ENCODE measurements at regions not wholly inside any gene's neighbourhood (a gene's known extent, or its start where the extent isn't known, plus 50 kb on each side); places are given as distances from the start of the nearest gene placed in this dataset.
A peak's percentile ranks its signal among the peaks of the same experiment; 100 is the strongest.

GRCh38 chr4:123260653-123261052 is 135.9 kb upstream of the SPRY1 start:
- TF ChIP-seq CTCF (IDR thresholded peaks at IDR 0.05; ENCODE audit: control extremely low read depth, extremely low read depth): no peak
- peaks cover 0 to 3% (median 0%) of the 10 kb centered on the region in 4 donors for H3K36me3 ChIP-seq (ENCODE audit: control insufficient read depth in 4 of 4, insufficient read depth in 4 of 4, low read length in 4 of 4)
- H3K4me3 ChIP-seq: no peak overlapping the region
- no peaks in the 10 kb centered on the region for H3K27me3 ChIP-seq (ENCODE audit: control insufficient read depth in 3 of 3, insufficient read depth in 3 of 3, low read length in 2 of 3)
- ATAC-seq (ENCODE audit: insufficient read depth, low FRiP score) (no peak), DNase-seq (no peak)
- H3K9ac ChIP-seq (ENCODE audit: insufficient read depth in 1 of 2, low read length in 2 of 2): peak overlapping the region in 1 of 2 donors; percentile 10
- H3K4me1 ChIP-seq (ENCODE audit: control insufficient read depth in 5 of 5, insufficient read depth in 5 of 5, low read length in 5 of 5): peaks cover 0 to 11% (median 2%) of the 10 kb centered on the region in 5 donors
- WGBS, 2 donors: 93 to 94% methylated on average over 5 of the region's 5 CpGs
- H3K27ac ChIP-seq (ENCODE audit: low read depth in 1 of 2, low read length in 1 of 2): peak overlapping the region in 1 of 2 donors; percentile 51
- H3K9me3 ChIP-seq (ENCODE audit: control insufficient read depth in 4 of 4, insufficient read depth in 3 of 4, low read length in 3 of 4): no peaks in the 10 kb centered on the region

- Histone ChIP-seq H3K27me3 (ENCODE audit: control insufficient read depth in 3 of 3, insufficient read depth in 3 of 3, low read length in 2 of 3) (no peaks in the 10 kb centered on the region), H3K4me1 (ENCODE audit: control insufficient read depth in 5 of 5, insufficient read depth in 5 of 5, low read length in 5 of 5) (peaks cover 0 to 11% (median 2%) of the 10 kb centered on the region in 5 donors), H3K36me3 (ENCODE audit: control insufficient read depth in 4 of 4, insufficient read depth in 4 of 4, low read length in 4 of 4) (no peaks in the 10 kb centered on the region), H3K4me3 (no peak overlapping the region), H3K27ac (ENCODE audit: low read depth in 1 of 2, low read length in 1 of 2) (no peak overlapping the region), H3K9me3 (ENCODE audit: control insufficient read depth in 4 of 4, insufficient read depth in 3 of 4, low read length in 3 of 4) (no peaks in the 10 kb centered on the region), H3K9ac (ENCODE audit: insufficient read depth in 1 of 2, low read length in 2 of 2) (no peak overlapping the region)
- 81 to 87% methylated on average over 3 of the region's 3 CpGs for WGBS, 2 donors
- TF ChIP-seq CTCF (IDR thresholded peaks at IDR 0.05; ENCODE audit: control extremely low read depth, extremely low read depth): no peak
- DNase-seq: no peak
- ATAC-seq (ENCODE audit: insufficient read depth, low FRiP score): no peak
Measured at GRCh38 chr4:123262080-123262479, 134.5 kb upstream of the SPRY1 start.

GRCh38 chr4:123265443-123265842 is 131.2 kb upstream of the SPRY1 start:
- no peak overlapping the region for H3K27ac ChIP-seq (ENCODE audit: low read depth in 1 of 2, low read length in 1 of 2)
- H3K4me3 ChIP-seq: no peak overlapping the region
- no peak for ATAC-seq (ENCODE audit: insufficient read depth, low FRiP score)
- 91 to 97% methylated on average over 1 of the region's 1 CpG for WGBS, 2 donors
- H3K36me3 ChIP-seq (ENCODE audit: control insufficient read depth in 4 of 4, insufficient read depth in 4 of 4, low read length in 4 of 4): no peaks in the 10 kb centered on the region
- H3K4me1 ChIP-seq (ENCODE audit: control insufficient read depth in 5 of 5, insufficient read depth in 5 of 5, low read length in 5 of 5): peaks cover 0 to 2% (median 0%) of the 10 kb centered on the region in 5 donors
- H3K27me3 ChIP-seq (ENCODE audit: control insufficient read depth in 3 of 3, insufficient read depth in 3 of 3, low read length in 2 of 3): no peaks in the 10 kb centered on the region
- DNase-seq: no peak
- H3K9me3 ChIP-seq (ENCODE audit: control insufficient read depth in 4 of 4, insufficient read depth in 3 of 4, low read length in 3 of 4): no peaks in the 10 kb centered on the region
- no peak overlapping the region for H3K9ac ChIP-seq (ENCODE audit: insufficient read depth in 1 of 2, low read length in 2 of 2)
- no peak for TF ChIP-seq CTCF (IDR thresholded peaks at IDR 0.05; ENCODE audit: control extremely low read depth, extremely low read depth)

GRCh38 chr4:123266221-123266620 is 130.4 kb upstream of the SPRY1 start:
- DNase-seq (no peak), ATAC-seq (ENCODE audit: insufficient read depth, low FRiP score) (no peak)
- no peaks in the 10 kb centered on the region for H3K4me1 ChIP-seq (ENCODE audit: control insufficient read depth in 5 of 5, insufficient read depth in 5 of 5, low read length in 5 of 5)
- H3K27ac ChIP-seq (ENCODE audit: low read depth in 1 of 2, low read length in 1 of 2): no peak overlapping the region
- no peak overlapping the region for H3K4me3 ChIP-seq
- no peak for TF ChIP-seq CTCF (IDR thresholded peaks at IDR 0.05; ENCODE audit: control extremely low read depth, extremely low read depth)
- no peaks in the 10 kb centered on the region for H3K36me3 ChIP-seq (ENCODE audit: control insufficient read depth in 4 of 4, insufficient read depth in 4 of 4, low read length in 4 of 4)
- H3K9me3 ChIP-seq (ENCODE audit: control insufficient read depth in 4 of 4, insufficient read depth in 3 of 4, low read length in 3 of 4): no peaks in the 10 kb centered on the region
- H3K27me3 ChIP-seq (ENCODE audit: control insufficient read depth in 3 of 3, insufficient read depth in 3 of 3, low read length in 2 of 3): no peaks in the 10 kb centered on the region
- no peak overlapping the region for H3K9ac ChIP-seq (ENCODE audit: insufficient read depth in 1 of 2, low read length in 2 of 2)
